Breast epithelium (tissue), 3 donors: ENCODE measurements at regions not wholly inside any gene's neighbourhood (a gene's known extent, or its start where the extent isn't known, plus 50 kb on each side); places are given as distances from the start of the nearest gene placed in this dataset.

ENCODE experiments used
- CTCF ChIP-seq, 3 donors: fragments of 450-650 bp; IDR thresholded peaks; one replicate each; pipeline ENCODE4 v1.5.1; 2016 to 2017; ENCODE audit warnings: antibody characterized with exemption in 3 of 3, mild to moderate bottlenecking in 3 of 3, moderate library complexity in 3 of 3
- POLR2AphosphoS5 ChIP-seq, 3 donors: sonication (generic); formaldehyde crosslinking; IDR thresholded peaks; one replicate each; pipeline ENCODE4 v1.6.1; 2017; ENCODE audit warnings: antibody characterized with exemption in 3 of 3

GRCh38 chr4:54941994-54942552 lies 183.3 kb downstream of the KDR start:
- TF ChIP-seq CTCF (IDR thresholded peaks at IDR 0.05) (no peak), POLR2AphosphoS5 (IDR thresholded peaks at IDR 0.05) (no peak)
